GM18861 (cell line): ENCODE measurements at regions not wholly inside any gene's neighbourhood (a gene's known extent, or its start where the extent isn't known, plus 50 kb on each side); places are given as distances from the start of the nearest gene placed in this dataset.
"Not testable (repeated sequence)": the region's sequence is repeated elsewhere in the genome, so short reads cannot be mapped to it uniquely, and the experiment has no call there.

ENCODE experiments used
- ATAC-seq: cut with Tn5 transposase; IDR thresholded peaks from one replicate; pipeline ENCODE4 v1.9.1; 2021; ENCODE audit not compliant: unreplicated experiment

DNA sequence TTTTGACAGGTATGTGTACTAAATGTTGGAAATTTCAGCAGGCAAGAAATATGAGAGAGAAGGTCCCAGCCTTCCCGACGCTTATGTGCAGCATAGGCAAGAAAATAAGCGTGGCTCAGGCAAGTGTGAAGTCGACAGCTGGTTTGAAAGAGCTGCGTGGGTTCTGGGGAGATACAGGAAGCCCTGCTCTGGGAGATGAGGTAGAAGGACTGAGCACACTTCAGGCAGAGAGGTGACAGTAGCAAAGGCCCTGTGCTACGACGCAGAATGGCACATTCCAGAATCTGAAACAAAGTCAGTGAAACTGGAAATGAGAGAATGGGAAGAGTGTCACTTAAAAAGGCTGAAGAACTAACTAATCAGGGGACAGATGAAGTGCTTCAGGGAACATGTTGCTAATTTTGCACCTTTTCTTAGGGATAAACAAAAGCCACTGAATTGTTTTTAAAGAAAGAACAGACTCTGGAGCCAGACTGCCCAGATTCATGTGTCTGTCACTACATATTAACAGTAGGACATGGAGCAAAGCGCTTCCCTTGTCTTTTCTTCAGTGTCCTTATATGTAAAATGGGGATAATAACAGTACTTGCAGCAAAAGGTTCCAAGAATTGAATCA, 160.1 kb downstream of the SPRY2 start:
- no peak for ATAC-seq

DNA sequence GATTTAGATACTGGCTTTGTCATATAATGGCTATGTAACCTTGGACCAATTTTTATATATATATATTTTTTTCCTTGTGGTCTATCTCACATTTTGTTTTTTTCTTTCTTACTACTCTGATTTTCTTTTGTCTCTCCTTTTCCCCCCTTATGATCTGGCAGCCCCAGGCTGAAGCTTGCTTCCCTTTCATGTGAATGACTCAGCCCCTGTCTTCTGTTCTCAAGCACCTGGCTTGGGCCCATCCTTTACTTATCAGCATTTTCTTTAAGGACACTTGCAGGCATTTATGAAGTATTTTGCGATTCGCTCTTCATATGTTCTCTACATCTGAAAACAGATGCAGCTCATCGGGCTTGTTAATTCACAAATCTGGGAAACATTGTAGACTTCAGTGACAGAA, 163.6 kb downstream of the SPRY2 start:
- ATAC-seq = no peak

DNA sequence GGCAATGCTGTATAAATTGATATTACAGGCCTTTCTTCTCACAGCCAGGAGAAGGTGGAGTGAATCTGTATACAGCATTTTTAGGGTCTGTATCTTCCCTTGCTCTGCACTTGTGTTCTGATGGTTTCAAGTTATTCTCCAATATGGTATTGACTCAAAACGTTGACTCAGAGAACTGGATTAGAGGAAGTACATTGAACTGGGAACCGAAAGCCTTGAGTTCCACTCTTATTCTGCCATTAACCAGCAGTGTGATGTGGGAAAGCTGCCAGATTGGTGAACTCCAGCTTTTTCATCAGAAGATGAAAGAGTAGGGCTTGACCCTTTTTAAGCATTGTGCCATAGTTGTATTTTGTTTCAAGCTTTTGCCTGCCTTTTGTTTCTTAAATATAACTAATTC, 167.7 kb downstream of the SPRY2 start:
- ATAC-seq = no peak

DNA sequence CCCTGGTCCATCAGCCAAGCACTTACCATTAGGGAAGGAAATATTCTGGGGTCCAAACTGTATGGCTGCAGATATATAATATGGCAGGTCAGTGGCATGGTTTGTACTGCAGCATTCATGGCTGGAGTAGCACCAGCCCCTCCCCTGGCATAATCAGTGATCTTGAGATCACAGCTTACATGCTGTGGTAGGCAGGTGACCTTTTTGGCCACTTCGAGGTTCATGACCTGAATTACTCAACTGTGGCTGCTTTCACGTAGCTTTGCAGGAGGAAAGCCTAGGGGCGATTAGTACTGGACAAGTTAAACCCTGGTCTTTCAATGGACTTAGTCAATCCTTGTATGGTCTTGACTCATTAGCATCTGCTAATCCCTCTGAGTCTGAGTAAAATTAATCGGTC, 169.8 kb downstream of the SPRY2 start:
- ATAC-seq = no peak

DNA sequence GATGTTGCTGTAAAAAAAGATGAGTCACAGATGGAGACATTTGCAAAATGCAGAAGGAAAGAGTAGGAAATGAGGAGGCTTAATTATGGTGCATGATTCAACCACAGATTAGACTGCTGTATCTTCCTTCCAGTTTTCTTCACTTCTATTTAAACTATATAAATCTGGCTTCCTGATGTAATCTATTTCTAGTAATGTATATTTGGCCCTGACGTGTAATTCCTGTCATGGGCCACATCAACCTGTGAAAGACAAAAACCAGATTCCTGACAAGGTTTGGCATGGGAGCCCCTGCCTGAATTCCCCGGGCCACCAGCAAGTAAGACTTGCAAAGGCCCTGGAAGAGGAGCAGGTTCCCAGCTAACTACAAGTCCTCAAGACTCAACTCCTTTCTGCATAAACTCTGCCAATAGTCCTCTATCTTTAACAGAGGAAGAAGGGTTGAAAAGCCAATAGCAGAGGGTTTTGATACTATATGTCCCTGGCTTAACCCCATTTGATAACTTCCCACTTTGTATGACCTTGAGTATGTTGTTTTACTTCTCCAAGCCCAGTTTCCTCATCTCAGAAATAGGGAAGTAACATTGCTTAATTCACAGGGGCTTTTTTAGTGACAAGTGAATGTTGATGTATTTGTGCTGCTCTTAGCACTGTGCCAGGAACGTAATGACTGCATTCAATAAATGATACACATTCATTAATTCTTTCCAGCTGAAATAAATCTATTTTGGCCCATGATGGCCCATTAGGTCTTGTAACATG, 172.7 kb downstream of the SPRY2 start:
- no peak for ATAC-seq

DNA sequence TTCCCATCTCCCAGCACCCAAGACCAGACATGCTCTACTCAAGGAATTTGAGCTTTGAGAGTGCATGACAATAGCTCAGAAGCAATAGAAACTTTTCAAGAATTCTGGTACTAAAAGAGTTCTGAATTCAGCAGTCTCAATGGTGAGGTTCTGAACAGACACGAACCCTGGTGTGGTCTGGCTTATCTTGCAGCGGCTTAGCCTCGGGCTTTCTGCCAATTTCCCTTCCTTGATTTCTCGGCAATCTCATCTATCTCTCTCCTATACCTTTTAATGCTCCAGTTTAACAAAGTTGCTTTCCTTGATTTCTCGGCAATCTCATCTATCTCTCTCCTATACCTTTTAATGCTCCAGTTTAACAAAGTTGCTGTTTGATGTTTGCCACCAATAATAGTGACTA, 174.6 kb downstream of the SPRY2 start:
- ATAC-seq = no peak

DNA sequence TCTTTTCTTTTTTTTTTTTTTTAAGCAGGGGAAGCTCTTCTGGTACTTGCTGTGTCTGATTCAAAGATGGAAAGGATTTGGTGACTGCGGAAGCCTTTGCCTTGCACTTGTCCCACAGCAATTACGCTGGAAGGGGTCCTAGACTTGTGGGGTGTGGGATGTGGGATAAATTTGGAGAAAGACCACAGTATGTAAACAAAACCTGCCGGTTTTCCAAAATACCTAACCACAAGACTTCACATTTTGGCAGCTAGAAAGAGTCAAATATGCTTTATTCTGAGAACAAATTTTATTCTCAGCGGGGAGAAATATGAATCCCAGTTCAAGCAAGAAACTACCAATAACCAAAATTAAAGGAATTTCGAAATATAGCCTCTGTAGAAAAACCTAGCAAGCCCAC, 176.5 kb downstream of the SPRY2 start:
- no peak for ATAC-seq

DNA sequence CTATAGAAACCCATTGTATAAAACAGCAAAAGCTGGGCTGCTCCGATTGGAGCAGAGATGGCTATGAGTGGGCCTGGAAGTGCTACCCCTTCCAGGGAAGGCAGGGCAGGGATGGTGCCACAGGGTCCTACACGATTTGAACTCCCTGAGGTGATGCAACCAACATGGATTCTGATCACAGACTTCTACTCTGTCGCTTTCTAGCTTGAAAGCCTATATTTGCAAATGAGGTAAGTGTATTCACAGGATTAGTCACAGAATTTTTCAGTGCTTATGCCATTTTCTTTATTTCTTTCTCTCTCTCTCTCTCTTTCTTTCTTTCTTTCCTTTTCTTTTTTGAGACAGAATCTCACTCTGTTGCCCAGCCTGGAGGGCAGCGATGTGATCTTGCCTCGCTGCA, 179.0 kb downstream of the SPRY2 start:
- ATAC-seq = no peak

DNA sequence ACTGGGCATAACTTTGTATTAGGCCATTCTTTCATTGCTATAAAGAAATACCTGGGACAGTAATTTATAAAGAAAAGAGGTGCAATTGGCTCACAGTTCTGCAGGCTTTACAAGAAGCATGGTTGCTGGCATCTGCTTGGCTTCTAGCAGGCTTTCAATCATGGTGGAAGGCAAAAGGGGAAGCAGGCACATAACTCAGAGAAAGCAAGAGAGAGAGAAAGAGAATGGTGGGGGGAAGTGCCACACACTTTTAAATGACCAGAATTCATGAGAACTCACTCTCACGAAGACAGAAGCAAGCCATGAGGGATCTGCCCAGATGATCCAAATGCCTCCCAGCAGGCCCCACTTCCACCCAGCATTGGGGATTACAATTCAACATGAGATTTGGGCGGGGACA, 179.7 kb downstream of the SPRY2 start:
- no peak for ATAC-seq

DNA sequence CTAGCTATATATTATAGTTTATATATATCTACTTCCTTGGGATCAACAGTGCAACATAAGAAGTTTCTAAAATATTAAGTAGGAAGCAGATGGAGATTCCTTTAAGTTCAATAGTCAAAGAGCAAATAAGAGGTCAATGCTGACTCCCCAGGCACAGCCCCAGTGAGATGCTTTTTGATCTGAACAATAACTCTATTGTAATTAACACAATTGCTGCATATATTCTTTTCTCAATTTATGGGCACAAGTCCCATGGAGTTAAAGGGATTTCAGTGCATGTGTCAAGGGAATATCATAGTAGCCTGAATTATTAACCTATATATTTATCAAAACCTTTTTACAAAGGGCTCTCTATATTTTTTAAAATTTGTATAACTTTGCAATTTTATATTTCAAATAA, 180.8 kb downstream of the SPRY2 start:
- no peak for ATAC-seq

DNA sequence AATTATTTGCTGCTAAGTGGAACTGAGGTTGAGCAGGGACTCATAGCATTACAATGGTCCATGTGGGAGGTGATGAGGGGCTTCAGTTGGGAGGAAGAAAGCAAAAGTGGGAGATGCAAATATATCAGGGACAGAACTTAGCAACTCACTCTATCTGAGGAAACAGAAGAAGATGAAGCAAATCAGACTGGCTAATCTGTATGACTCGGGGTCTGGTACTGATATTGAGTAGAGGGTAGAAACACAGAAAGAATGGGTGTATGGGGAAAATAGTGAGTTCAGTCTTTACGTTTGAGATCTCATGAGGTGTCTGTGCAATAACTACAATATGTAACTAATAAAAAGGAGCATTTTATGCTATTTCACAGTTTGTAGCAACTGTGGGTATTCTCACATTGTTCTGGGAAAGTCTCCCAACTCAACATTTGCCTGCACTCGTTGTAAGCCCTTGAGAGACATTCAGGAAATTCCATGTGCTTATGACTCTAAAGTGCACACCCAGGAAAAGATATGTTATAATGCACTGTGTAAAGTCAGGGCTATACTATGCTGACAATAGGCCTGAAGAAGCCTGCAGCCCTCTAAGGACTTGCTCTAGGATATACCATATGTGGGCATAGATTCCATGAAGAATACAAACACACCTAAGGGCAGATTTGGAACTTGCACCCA, 183.5 kb downstream of the SPRY2 start:
- no peak for ATAC-seq

DNA sequence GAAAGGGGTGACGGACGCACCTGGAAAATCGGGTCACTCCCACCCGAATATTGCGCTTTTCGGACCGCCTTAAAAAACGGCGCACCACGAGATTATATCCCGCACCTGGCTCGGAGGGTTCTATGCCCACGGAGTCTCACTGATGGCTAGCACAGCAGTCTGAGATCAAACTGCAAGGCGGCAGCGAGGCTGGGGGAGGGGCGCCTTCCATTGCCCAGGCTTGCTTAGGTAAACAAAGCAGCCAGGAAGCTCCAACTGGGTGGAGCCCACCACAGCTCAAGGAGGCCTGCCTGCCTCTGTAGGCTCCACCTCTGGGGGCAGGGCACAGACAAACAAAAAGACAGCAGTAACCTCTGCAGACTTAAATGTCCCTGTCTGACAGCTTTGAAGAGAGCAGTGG, 188.8 kb downstream of the SPRY2 start:
- not testable (repeated sequence) for ATAC-seq

DNA sequence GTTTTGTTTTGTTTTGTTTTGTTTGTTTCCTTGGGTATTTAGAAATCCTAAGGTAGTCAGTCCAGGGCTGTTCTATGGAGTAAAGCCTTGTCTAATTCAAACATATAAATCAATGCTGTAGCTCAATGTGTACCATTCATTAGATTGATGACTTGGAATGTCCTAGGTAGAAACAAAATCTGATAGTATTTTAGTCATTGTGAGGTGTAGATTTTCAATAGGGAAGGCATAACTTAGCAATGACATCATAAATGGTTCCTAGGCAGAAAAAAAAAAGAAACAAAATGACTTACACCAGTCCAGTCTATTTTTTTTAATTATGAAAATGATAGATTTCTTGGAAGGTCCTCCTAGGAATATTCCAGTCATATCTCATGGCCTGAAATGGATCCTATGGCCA, 189.9 kb downstream of the SPRY2 start:
- no peak for ATAC-seq

DNA sequence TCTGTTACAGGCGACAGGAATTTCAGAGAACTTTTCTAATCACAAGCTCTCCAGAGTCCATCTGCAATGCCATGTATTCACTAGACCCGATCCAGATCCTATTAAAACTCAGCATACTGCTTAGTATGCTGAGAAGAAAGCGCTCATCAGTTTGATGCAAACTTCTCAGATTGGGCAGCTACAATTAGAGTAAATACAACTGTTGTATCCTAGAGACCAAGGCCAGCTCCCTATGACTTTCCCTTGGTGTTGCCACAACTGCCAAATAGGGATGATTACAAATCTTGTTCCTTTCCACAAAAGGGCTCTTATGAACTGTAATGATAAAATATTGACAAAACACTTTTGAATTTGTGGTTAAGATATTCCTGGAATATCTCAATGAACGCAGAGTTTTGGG, 191.2 kb downstream of the SPRY2 start:
- no peak for ATAC-seq

DNA sequence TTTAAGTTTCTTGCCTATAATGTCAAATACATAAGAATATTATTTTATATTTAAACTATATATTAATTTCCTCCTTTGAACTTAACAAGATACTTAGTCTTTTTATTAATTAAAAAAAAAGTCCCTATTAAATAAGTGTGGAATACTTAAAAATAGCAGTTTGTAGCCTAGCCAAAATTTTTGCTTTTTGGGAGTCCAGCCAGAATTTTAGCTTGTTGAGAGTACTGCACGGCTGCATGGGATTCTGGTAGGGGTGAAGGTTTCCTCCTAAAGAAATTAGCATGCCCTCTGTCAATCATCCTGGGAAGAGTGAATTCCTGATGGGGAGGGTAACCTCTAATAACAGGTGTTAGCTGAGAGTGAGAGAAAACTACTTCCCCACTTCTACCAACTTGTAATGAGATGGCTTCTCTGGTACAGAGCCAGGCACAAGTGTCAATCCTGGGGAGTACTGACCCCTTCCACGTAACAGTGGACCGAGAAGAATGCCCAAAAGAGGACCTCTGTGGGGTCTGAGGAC, 195.7 kb downstream of the SPRY2 start:
- no peak for ATAC-seq

DNA sequence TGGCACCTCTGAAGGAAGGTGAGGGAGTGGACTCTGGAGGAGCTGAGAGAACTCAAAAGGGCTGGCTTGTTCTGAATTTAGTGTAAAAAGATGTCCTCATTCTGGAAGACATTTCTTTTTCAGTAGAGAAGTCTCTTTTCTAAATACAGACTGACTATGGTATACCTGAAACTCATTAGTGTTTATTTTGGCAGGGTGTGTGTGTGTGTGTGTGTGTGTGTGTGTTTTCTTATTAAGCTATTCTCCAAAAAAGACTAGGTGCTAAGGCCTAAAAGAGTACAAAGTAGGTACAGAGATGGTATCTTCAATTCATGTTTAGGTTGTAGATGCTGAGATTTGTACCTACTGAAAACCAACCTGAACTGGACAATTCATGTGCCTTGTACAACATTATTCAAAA, 196.4 kb downstream of the SPRY2 start:
- no peak for ATAC-seq

DNA sequence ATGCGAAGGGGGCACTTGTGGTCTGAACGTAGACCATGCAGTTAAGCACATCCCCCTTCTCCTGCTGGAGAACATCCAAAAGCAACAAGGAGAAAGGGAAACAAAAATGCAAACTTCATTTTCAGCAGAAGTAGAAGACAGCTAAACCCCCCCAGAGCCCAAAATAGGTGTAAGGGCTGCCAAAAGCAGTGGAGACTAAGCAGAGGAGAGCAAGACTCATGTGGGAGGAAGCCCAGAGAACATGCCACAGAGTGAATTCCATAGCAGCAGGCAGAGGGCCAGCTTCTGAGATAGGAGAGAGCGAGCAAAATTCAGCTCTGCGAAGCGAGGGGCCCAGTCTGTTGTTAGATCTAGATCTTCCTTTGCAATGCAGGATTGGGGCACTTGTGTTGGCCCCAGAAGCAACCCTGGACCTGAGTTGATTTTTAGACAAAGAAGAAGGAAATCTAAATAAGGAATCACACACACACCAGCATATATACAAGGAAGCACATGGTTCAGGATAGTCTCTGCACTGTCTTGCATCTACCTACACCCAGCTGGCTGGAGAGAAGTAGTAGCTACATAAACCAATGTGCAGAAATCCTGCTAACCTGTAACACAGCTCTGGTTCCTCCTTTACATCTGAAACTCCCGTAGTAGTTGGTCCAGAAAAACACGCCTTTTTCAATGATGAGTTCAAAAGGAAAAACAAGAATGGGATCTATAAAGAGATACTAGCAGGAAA, 199.6 kb downstream of the SPRY2 start:
- ATAC-seq = no peak

DNA sequence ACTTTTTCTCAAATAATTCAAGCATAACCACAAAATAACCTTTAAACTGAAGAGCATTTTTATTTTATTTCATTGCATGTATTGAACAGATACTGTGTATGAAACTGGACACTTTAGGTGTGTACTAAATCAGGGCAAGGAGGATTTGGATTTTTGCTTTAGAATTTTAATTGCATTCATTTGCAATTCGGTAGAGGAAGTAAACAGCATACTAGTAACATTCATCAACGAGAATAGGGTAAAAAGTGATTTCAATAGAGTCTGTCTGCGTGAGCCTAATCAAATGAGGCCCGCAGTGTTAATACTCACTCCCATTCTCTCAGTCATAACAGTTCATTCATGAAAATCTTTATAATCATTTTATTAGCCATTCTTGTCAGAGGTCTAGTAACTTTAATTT, 200.2 kb downstream of the SPRY2 start:
- no peak for ATAC-seq

DNA sequence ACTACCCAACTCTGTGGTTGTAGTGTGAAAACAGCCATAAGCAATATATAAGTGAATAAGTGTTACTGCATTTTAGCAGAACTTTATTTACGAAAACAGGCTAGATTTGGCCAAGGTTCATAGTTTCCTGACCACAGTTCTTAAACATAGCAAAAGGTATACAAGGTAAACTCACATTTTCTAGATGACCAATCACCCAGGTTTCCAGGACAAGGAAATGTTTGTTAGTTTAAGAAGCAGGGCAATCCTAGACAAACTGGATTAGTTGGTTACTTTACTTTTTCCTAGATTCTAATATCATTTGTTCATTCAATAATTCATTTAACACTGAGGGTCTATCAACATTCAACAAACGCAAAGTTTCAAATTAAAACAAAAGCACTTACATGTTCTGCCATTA, 201.7 kb downstream of the SPRY2 start:
- ATAC-seq = no peak

DNA sequence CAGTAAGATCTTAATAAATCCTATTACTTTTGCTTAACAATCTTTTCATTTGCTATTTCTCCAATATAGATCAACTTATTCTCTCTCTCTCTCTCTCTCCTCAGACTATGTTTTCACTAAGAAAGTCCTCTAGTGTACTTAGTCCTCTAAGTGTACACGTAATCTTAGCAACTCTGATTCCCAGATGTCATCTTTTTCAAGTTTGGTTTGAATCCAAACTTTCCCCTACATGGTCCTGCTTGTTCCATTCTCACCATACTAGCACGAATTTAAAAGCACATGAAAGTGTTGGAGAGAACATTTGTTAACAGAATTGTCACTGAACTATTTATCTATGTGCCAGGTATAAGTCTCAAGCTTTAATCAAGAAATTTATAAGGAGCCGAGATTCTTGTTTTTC, 202.9 kb downstream of the SPRY2 start:
- ATAC-seq = no peak

DNA sequence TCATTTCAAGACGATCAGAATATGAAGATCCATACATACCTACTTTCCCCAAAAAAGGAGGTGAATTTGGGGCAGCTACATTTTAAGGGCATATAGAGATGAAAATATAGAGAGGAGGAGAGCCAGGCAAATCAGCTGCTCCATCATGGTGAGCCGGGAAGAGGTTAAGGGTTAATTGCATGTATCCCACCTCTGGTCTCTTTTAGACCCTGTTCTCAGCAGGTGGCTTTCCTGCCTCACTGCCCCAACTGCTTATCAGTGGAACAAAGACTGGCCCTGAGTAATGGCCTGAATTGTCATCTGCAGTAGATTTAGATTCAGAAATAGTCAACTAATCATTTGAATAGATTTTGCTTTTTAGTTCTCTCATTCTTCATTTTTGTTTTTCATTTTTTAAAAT, 206.6 kb downstream of the SPRY2 start:
- no peak for ATAC-seq
